ENCODE measurements at regions not wholly inside any gene's neighbourhood (a gene's known extent, or its start where the extent isn't known, plus 50 kb on each side); places are given as distances from the start of the nearest gene placed in this dataset.

DNA sequence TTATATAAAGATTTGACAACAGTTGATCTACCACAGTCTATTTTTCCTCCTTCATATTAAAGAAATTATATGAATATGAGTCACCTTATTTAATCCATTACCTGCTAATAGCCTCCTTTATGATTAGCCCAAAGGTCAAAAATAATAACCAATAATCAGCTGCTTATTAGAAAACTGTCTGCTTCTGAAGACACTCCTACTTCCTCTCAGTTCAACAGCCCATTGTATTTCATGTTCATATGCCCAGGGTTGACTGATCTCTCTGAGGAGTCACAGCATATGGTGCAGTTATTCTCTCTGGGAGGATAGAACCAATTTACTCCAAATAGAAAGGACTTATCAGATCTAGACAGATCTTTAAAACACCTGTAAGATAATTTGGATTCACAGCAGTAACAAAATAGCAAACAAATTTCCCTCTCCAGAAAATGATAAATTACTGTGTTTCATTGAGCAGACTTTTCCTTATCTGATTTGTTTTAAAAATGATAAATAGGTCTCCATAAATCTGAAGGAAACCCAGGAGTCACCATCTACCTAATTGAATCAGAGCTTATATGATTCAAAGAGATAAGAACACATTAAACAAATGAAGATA is 180.4 kb upstream of the ITGA1 start:
- TF ChIP-seq, protein P1, sequence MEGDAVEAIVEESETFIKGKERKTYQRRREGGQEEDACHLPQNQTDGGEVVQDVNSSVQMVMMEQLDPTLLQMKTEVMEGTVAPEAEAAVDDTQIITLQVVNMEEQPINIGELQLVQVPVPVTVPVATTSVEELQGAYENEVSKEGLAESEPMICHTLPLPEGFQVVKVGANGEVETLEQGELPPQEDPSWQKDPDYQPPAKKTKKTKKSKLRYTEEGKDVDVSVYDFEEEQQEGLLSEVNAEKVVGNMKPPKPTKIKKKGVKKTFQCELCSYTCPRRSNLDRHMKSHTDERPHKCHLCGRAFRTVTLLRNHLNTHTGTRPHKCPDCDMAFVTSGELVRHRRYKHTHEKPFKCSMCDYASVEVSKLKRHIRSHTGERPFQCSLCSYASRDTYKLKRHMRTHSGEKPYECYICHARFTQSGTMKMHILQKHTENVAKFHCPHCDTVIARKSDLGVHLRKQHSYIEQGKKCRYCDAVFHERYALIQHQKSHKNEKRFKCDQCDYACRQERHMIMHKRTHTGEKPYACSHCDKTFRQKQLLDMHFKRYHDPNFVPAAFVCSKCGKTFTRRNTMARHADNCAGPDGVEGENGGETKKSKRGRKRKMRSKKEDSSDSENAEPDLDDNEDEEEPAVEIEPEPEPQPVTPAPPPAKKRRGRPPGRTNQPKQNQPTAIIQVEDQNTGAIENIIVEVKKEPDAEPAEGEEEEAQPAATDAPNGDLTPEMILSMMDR (IDR thresholded peaks at IDR 0.05), result no peak
- no peak for TF ChIP-seq POLR2A (IDR thresholded peaks at IDR 0.05)
- no peak for TF ChIP-seq POLR2AphosphoS5 (IDR thresholded peaks at IDR 0.05)
